Panc1 (cell line): ENCODE measurements at regions not wholly inside any gene's neighbourhood (a gene's known extent, or its start where the extent isn't known, plus 50 kb on each side); places are given as distances from the start of the nearest gene placed in this dataset.

Experiments used
- CTCF ChIP-seq: fragments of 450-650 bp; IDR thresholded peaks from 2 replicates; pipeline ENCODE4 v1.5.1; 2017; ENCODE audit warnings: mild to moderate bottlenecking
- POLR2AphosphoS5 ChIP-seq: IDR thresholded peaks from 2 replicates; pipeline ENCODE4 v1.6.1; 2012; ENCODE audit warnings: mild to moderate bottlenecking, low read depth, low read length, moderate library complexity
- REST ChIP-seq, 2 experiments: IDR thresholded peaks; 2 replicates each; pipeline ENCODE4 v1.6.1; 2011 to 2012; ENCODE audit warnings: low read depth in 2 of 2, control low read depth in 1 of 2, low read length in 1 of 2, mild to moderate bottlenecking in 1 of 2, moderate library complexity in 1 of 2; ENCODE audit not compliant: insufficient read depth in 1 of 2
- SIN3A ChIP-seq: IDR thresholded peaks from 2 replicates; pipeline ENCODE4 v1.6.1; 2012; ENCODE audit warnings: low read depth, mild to moderate bottlenecking, low read length, moderate library complexity, borderline replicate concordance; ENCODE audit not compliant: insufficient read depth

GRCh38 chr10:61173450-61173849, 229.5 kb upstream of the RHOBTB1 start:
- TF ChIP-seq CTCF, result 0 out of 2 replicates have a peak, but pooled peaks have one; percentile 5
- no peak for TF ChIP-seq POLR2AphosphoS5
- no peak for TF ChIP-seq REST (IDR thresholded peaks at IDR 0.05; ENCODE audit: insufficient read depth in 1 of 2, low read depth in 2 of 2, low read length in 1 of 2)
- TF ChIP-seq SIN3A, result no peak
